ENCODE measurements at regions not wholly inside any gene's neighbourhood (a gene's known extent, or its start where the extent isn't known, plus 50 kb on each side); places are given as distances from the start of the nearest gene placed in this dataset.

DNA sequence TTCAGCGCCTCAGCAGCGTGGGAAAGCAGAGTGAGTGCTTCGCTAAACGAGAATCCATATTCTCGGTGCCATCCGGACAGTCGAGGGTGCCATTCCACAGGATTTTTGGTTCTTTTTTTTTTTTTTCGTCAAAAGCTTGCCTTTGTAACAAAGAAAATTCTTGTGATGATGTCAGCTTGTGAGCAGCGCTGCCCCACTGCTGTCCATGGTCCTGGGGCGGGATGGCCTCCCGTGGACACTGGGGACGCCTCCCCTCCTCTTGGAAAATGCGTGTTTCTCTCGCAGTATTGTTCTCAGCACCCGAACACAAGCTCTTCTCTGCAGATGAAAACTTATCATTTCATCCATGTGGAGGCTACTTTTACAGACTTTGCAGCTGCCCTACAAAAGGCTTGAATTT, 477.4 kb downstream of the TCERG1L start:
- TF ChIP-seq, protein P1, sequence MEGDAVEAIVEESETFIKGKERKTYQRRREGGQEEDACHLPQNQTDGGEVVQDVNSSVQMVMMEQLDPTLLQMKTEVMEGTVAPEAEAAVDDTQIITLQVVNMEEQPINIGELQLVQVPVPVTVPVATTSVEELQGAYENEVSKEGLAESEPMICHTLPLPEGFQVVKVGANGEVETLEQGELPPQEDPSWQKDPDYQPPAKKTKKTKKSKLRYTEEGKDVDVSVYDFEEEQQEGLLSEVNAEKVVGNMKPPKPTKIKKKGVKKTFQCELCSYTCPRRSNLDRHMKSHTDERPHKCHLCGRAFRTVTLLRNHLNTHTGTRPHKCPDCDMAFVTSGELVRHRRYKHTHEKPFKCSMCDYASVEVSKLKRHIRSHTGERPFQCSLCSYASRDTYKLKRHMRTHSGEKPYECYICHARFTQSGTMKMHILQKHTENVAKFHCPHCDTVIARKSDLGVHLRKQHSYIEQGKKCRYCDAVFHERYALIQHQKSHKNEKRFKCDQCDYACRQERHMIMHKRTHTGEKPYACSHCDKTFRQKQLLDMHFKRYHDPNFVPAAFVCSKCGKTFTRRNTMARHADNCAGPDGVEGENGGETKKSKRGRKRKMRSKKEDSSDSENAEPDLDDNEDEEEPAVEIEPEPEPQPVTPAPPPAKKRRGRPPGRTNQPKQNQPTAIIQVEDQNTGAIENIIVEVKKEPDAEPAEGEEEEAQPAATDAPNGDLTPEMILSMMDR (conservative IDR thresholded peaks at IDR 0.05), result no peak
- no peak for TF ChIP-seq ZFX (IDR thresholded peaks at IDR 0.05)
